Neural cell (in vitro differentiated cells): ENCODE measurements at regions not wholly inside any gene's neighbourhood (a gene's known extent, or its start where the extent isn't known, plus 50 kb on each side); places are given as distances from the start of the nearest gene placed in this dataset.

Experiments
- H2AFZ ChIP-seq: fragments of 200-600, 300-800 bp; sonication (generic), shearing (Covaris generic); 2 replicates; pipeline ENCODE4 v1.6.0; 2014; ENCODE audit warnings: low read depth, mild to moderate bottlenecking, antibody characterized with exemption, low read length, moderate library complexity
- H3F3A ChIP-seq: fragments of 200-600 bp; shearing (Covaris generic); 2 replicates; pipeline ENCODE4 v1.6.1; 2016; ENCODE audit warnings: mild to moderate bottlenecking, moderate library complexity, mixed read lengths, antibody characterized with exemption, low read length; ENCODE audit not compliant: insufficient read depth, poor library complexity, severe bottlenecking
- H3K27ac ChIP-seq: fragments of 200-600, 300-800 bp; sonication (generic), shearing (Covaris generic); 2 replicates; pipeline ENCODE4 v1.5.1; 2014; ENCODE audit warnings: mild to moderate bottlenecking, low read length, moderate library complexity
- H3K27me3 ChIP-seq: fragments of 300-800, 200-600 bp; sonication (generic), shearing (Covaris generic); 2 replicates; pipeline ENCODE4 v1.6.0; 2014; ENCODE audit warnings: mild to moderate bottlenecking, low read depth, low read length, moderate library complexity; ENCODE audit not compliant: insufficient read depth
- H3K36me3 ChIP-seq: fragments of 300-800, 200-600 bp; sonication (generic), shearing (Covaris generic); 2 replicates; pipeline ENCODE4 v1.5.1; 2014; ENCODE audit warnings: mild to moderate bottlenecking, antibody characterized with exemption, low read length, moderate library complexity; ENCODE audit not compliant: insufficient read depth
- H3K4me2 ChIP-seq: fragments of 300-800, 200-600 bp; sonication (generic), shearing (Covaris generic); 2 replicates; pipeline ENCODE4 v1.6.0; 2014; ENCODE audit warnings: mild to moderate bottlenecking, low read length
- H3K4me3 ChIP-seq: fragments of 300-800, 200-600 bp; sonication (generic), shearing (Covaris generic); 2 replicates; pipeline ENCODE4 v1.5.1; 2014; ENCODE audit warnings: mild to moderate bottlenecking, low read length, moderate library complexity
- H3K79me2 ChIP-seq: fragments of 200-600 bp; shearing (Covaris generic); replicated peaks from 2 replicates; pipeline ENCODE4 v1.6.0; 2014; ENCODE audit warnings: mild to moderate bottlenecking, low read length, moderate library complexity; ENCODE audit not compliant: insufficient read depth
- H3K9ac ChIP-seq: fragments of 300-800, 200-600 bp; sonication (generic), shearing (Covaris generic); 2 replicates; pipeline ENCODE4 v1.6.1; 2016; ENCODE audit warnings: mild to moderate bottlenecking, low read length, mixed read lengths
- H3K9me2 ChIP-seq: fragments of 200-600 bp; shearing (Covaris generic); 2 replicates; pipeline ENCODE4 v1.6.1; 2016; ENCODE audit warnings: mild to moderate bottlenecking, low read length, mixed read lengths; ENCODE audit not compliant: insufficient read depth
- H3K9me3 ChIP-seq: fragments of 200-600, 300-800 bp; sonication (generic), shearing (Covaris generic); 2 replicates; pipeline ENCODE4 v1.6.1; 2016; ENCODE audit warnings: mild to moderate bottlenecking, mixed run types, low read length, moderate library complexity, mixed read lengths
- H4K20me1 ChIP-seq: fragments of 200-600 bp; shearing (Covaris generic); 2 replicates; pipeline ENCODE4 v1.6.1; 2016; ENCODE audit warnings: mild to moderate bottlenecking, mixed run types; ENCODE audit not compliant: insufficient read depth
- CTCF ChIP-seq: fragments of 450-650 bp; IDR thresholded peaks from 2 replicates; pipeline ENCODE4 v1.5.1; 2014; ENCODE audit warnings: antibody characterized with exemption, mild to moderate bottlenecking, moderate library complexity; ENCODE audit not compliant: poor library complexity, severe bottlenecking
- EP300 ChIP-seq: fragments of 450-650 bp; conservative IDR thresholded peaks from 2 replicates; pipeline ENCODE4 v1.6.1; 2014; ENCODE audit warnings: antibody characterized with exemption, mild to moderate bottlenecking, moderate library complexity; ENCODE audit not compliant: poor library complexity, severe bottlenecking
- EZH2 ChIP-seq: fragments of 200-600, 300-800 bp; shearing (Covaris generic), sonication (generic); IDR thresholded peaks from 2 replicates; pipeline ENCODE4 v1.6.1; 2014; ENCODE audit warnings: antibody characterized with exemption, low read length, borderline replicate concordance, mild to moderate bottlenecking; ENCODE audit not compliant: insufficient read depth, poor library complexity, severe bottlenecking
- MXI1 ChIP-seq: fragments of 450-650 bp; conservative IDR thresholded peaks from 2 replicates; pipeline ENCODE4 v1.6.1; 2014; ENCODE audit warnings: antibody characterized with exemption, mild to moderate bottlenecking; ENCODE audit not compliant: poor library complexity, severe bottlenecking
- POLR2AphosphoS5 ChIP-seq: IDR thresholded peaks from 2 replicates; pipeline ENCODE4 v1.6.1; 2012
- RAD21 ChIP-seq: fragments of 450-650 bp; conservative IDR thresholded peaks from 2 replicates; pipeline ENCODE4 v1.6.1; 2014; ENCODE audit warnings: antibody characterized with exemption, mild to moderate bottlenecking, moderate library complexity
- SMC3 ChIP-seq: fragments of 450-650 bp; conservative IDR thresholded peaks from 2 replicates; pipeline ENCODE4 v1.6.1; 2014; ENCODE audit warnings: antibody characterized with exemption, mild to moderate bottlenecking, moderate library complexity; ENCODE audit not compliant: poor library complexity
- TAF1 ChIP-seq: IDR thresholded peaks from 2 replicates; pipeline ENCODE4 v1.6.1; 2012; ENCODE audit warnings: low read depth
- TF ChIP-seq, protein P1 (sequence below): IDR thresholded peaks from 2 replicates; pipeline ENCODE4 v1.6.1; 2012; ENCODE audit warnings: borderline replicate concordance

- Histone ChIP-seq H2AFZ (no peak overlapping the region), H3K9me2 (no peaks in the 10 kb centered on the region), H3K79me2 (no peaks in the 10 kb centered on the region), H3K4me2 (no peak overlapping the region), H3K9me3 (no peaks in the 10 kb centered on the region), H3F3A (no peaks in the 10 kb centered on the region), H3K9ac (no peak overlapping the region), H3K4me3 (no peak overlapping the region), H4K20me1 (no peaks in the 10 kb centered on the region), H3K27ac (no peak overlapping the region), H3K27me3 (no peaks in the 10 kb centered on the region), H3K36me3 (no peaks in the 10 kb centered on the region)
- TF ChIP-seq, protein P1, sequence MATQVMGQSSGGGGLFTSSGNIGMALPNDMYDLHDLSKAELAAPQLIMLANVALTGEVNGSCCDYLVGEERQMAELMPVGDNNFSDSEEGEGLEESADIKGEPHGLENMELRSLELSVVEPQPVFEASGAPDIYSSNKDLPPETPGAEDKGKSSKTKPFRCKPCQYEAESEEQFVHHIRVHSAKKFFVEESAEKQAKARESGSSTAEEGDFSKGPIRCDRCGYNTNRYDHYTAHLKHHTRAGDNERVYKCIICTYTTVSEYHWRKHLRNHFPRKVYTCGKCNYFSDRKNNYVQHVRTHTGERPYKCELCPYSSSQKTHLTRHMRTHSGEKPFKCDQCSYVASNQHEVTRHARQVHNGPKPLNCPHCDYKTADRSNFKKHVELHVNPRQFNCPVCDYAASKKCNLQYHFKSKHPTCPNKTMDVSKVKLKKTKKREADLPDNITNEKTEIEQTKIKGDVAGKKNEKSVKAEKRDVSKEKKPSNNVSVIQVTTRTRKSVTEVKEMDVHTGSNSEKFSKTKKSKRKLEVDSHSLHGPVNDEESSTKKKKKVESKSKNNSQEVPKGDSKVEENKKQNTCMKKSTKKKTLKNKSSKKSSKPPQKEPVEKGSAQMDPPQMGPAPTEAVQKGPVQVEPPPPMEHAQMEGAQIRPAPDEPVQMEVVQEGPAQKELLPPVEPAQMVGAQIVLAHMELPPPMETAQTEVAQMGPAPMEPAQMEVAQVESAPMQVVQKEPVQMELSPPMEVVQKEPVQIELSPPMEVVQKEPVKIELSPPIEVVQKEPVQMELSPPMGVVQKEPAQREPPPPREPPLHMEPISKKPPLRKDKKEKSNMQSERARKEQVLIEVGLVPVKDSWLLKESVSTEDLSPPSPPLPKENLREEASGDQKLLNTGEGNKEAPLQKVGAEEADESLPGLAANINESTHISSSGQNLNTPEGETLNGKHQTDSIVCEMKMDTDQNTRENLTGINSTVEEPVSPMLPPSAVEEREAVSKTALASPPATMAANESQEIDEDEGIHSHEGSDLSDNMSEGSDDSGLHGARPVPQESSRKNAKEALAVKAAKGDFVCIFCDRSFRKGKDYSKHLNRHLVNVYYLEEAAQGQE: no peak
- TF ChIP-seq EZH2 (no peak), SMC3 (no peak), CTCF (no peak), MXI1 (no peak), TAF1 (no peak), POLR2AphosphoS5 (no peak), EP300 (no peak)
Observed at GRCh38 chr4:60953826-60954225, 246.3 kb upstream of the ADGRL3 start.

DNA sequence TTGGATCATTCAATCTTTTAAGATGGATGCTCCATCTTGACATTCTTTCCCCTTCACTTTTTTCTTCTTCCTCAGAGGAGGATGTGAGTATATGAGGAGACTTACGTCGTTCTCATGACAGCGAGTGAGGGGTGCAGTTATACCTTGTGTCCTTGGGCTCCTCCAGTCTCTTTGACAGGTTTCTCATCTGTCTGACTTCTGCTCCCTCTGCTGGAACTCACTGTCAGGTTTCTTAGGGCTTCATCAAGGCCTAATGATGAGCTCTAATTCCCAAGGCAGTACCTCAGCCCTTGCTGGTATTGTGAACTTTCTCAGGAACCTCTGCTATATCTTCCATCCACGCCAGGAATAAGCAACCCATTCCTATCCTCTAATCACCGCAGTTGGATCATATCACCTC lies 237.8 kb upstream of the ADGRL3 start:
- no peaks in the 10 kb centered on the region for H3K79me2 ChIP-seq
- no peak overlapping the region for H3K4me2 ChIP-seq
- H3K27ac ChIP-seq: no peak overlapping the region
- H3F3A ChIP-seq: no peaks in the 10 kb centered on the region
- H4K20me1 ChIP-seq: no peaks in the 10 kb centered on the region
- H3K27me3 ChIP-seq: no peaks in the 10 kb centered on the region
- H3K36me3 ChIP-seq: no peaks in the 10 kb centered on the region
- TF ChIP-seq EP300: no peak
- TF ChIP-seq, protein P1: no peak
- no peak for TF ChIP-seq EZH2
- no peak for TF ChIP-seq CTCF
- no peak for TF ChIP-seq POLR2AphosphoS5
- no peak for TF ChIP-seq RAD21
- no peak for TF ChIP-seq MXI1
- TF ChIP-seq TAF1: no peak
- TF ChIP-seq SMC3: no peak
- H3K9me3 ChIP-seq: no peaks in the 10 kb centered on the region
- no peaks in the 10 kb centered on the region for H3K9me2 ChIP-seq
- H3K4me3 ChIP-seq: no peak overlapping the region
- no peak overlapping the region for H2AFZ ChIP-seq
- no peak overlapping the region for H3K9ac ChIP-seq
